ENCODE measurements at regions not wholly inside any gene's neighbourhood (a gene's known extent, or its start where the extent isn't known, plus 50 kb on each side); places are given as distances from the start of the nearest gene placed in this dataset.

- Histone ChIP-seq H3K79me1 (ENCODE audit: insufficient read depth, low read depth, low read length, poor library complexity, severe bottlenecking) (no peaks in the 10 kb centered on the region), H2BK12ac (ENCODE audit: insufficient read length, low read depth, low read length) (no peak overlapping the region), H4K8ac (replicated peaks; ENCODE audit: insufficient read length, low read depth, low read length) (no peak overlapping the region), H3K18ac (ENCODE audit: insufficient read length, low read depth, low read length) (no peak overlapping the region), H3K4ac (ENCODE audit: low read depth, low read length) (no peak overlapping the region), H3K23me2 (ENCODE audit: insufficient read length, low read depth, low read length, poor library complexity, severe bottlenecking) (no peaks in the 10 kb centered on the region), H4K91ac (ENCODE audit: insufficient read length, low read depth, low read length) (no peak overlapping the region), H3K27ac (ENCODE audit: insufficient read length, low read depth, low read length) (no peak overlapping the region), H3K4me1 (ENCODE audit: insufficient read depth, low read length) (no peaks in the 10 kb centered on the region), H3K4me2 (ENCODE audit: insufficient read depth, insufficient read length, low read length) (no peak overlapping the region), H3K9me3 (ENCODE audit: control insufficient read depth, low read depth, low read length) (no peaks in the 10 kb centered on the region), H3K79me2 (ENCODE audit: insufficient read depth, low read length) (no peaks in the 10 kb centered on the region), H2AK5ac (ENCODE audit: insufficient read length, low read length) (no peak overlapping the region), H3K23ac (ENCODE audit: insufficient read length, low read depth, low read length) (no peak overlapping the region), H3T11ph (ENCODE audit: low read length) (no peak overlapping the region), H3K14ac (ENCODE audit: insufficient read depth, low read length) (no peak overlapping the region), H4K5ac (ENCODE audit: insufficient read length, low read depth, low read length) (no peak overlapping the region), H2BK120ac (ENCODE audit: low read depth, low read length, poor library complexity, severe bottlenecking) (no peak overlapping the region), H3K9ac (ENCODE audit: extremely low read depth, insufficient read length, low read length) (no peak overlapping the region), H2BK20ac (ENCODE audit: low read depth, low read length, poor library complexity, severe bottlenecking) (no peak overlapping the region), H4K20me1 (ENCODE audit: control insufficient read depth, insufficient read depth, insufficient read length) (no peaks in the 10 kb centered on the region), H2BK15ac (ENCODE audit: low read depth, low read length) (no peak overlapping the region), H3K27me3 (ENCODE audit: insufficient read depth, low read length) (no peaks in the 10 kb centered on the region), H3K56ac (ENCODE audit: insufficient read length, low read depth, low read length) (no peak overlapping the region), H2AFZ (ENCODE audit: low read length) (no peak overlapping the region), H2BK5ac (ENCODE audit: insufficient read length, low read length) (no peak overlapping the region)
- peaks cover 3 to 8% of the 10 kb centered on the region in 2 experiments; a peak in 2 of 5 replicates for H3K9me3 Mint-ChIP-seq
- no peak overlapping the region for H3K27ac Mint-ChIP-seq
- H3K4me3 Mint-ChIP-seq, result no peak overlapping the region
- DNase-seq, result peak; percentile 32
- H3K4me1 Mint-ChIP-seq, result peaks cover 0 to 2% of the 10 kb centered on the region in 2 experiments; a peak in 1 of 4 replicates
- no CpG with 5 or more reads among the region's 7 CpGs for WGBS (ENCODE audit: extremely low coverage, insufficient read length, low lambda C conversion rate)
- H3K36me3 Mint-ChIP-seq (ENCODE audit: insufficient read depth in 1 of 3, low read depth in 3 of 3), result no peaks in the 10 kb centered on the region
- no peak; the same call in 2 of the 3 replicates for TF ChIP-seq CTCF (conservative IDR thresholded peaks at IDR 0.05)
- no peaks in the 10 kb centered on the region; the same call in none of the 2 replicates for H3K27me3 Mint-ChIP-seq (ENCODE audit: low read depth)
These were observed 286.4 kb upstream of the TENM4 start for GRCh38 chr11:79727221-79727620.

Data from H9 (cell line).